ENCODE measurements at regions not wholly inside any gene's neighbourhood (a gene's known extent, or its start where the extent isn't known, plus 50 kb on each side); places are given as distances from the start of the nearest gene placed in this dataset.

DNA sequence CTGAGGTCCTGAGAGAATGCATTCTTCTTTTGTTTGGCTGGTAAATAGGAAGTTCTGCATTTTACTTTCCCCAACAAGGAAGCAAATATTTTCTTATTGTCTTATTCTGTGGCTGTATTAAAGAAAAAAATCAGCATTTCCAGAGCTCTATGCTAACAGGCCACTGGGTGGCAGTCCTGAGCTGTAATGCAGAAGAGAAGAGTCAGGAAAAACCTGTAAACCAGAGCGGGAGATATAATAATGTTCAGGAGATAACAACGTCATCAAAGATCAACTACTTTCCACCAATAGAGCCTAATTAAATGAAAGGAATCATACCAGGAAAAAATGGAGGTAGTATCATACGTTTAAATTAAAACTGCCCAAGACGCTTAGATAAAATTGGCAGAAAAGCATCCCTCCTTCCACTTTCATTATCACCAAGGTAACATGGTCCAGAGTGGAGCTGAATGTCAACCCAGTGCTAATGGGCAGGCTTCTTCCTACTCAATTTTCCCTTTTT, 55.6 kb upstream of the CARMIL1 start:
- no peak overlapping the region for H3K27ac ChIP-seq
- peak in 1 of 2 donors; percentile 76 for DNase-seq (ENCODE audit: low spot score in 2 of 2)
- peak overlapping the region; percentile 38 to 54 for H3K4me3 ChIP-seq
- no peaks in the 10 kb centered on the region for H3K4me1 ChIP-seq
- intact Hi-C loops (cut with DNase I): loop anchor here (1.0 to 2.0 kb wide), 4 partner anchors 56 to 495 kb away; partner anchors contain the start of gene CARMIL1
- H3K36me3 ChIP-seq: no peaks in the 10 kb centered on the region
- H3K9me3 ChIP-seq: no peaks in the 10 kb centered on the region
- TF ChIP-seq, protein P1, sequence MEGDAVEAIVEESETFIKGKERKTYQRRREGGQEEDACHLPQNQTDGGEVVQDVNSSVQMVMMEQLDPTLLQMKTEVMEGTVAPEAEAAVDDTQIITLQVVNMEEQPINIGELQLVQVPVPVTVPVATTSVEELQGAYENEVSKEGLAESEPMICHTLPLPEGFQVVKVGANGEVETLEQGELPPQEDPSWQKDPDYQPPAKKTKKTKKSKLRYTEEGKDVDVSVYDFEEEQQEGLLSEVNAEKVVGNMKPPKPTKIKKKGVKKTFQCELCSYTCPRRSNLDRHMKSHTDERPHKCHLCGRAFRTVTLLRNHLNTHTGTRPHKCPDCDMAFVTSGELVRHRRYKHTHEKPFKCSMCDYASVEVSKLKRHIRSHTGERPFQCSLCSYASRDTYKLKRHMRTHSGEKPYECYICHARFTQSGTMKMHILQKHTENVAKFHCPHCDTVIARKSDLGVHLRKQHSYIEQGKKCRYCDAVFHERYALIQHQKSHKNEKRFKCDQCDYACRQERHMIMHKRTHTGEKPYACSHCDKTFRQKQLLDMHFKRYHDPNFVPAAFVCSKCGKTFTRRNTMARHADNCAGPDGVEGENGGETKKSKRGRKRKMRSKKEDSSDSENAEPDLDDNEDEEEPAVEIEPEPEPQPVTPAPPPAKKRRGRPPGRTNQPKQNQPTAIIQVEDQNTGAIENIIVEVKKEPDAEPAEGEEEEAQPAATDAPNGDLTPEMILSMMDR (IDR thresholded peaks at IDR 0.05): peak; percentile 79 to 92 (median 81)
- no peaks in the 10 kb centered on the region for H3K27me3 ChIP-seq

DNA sequence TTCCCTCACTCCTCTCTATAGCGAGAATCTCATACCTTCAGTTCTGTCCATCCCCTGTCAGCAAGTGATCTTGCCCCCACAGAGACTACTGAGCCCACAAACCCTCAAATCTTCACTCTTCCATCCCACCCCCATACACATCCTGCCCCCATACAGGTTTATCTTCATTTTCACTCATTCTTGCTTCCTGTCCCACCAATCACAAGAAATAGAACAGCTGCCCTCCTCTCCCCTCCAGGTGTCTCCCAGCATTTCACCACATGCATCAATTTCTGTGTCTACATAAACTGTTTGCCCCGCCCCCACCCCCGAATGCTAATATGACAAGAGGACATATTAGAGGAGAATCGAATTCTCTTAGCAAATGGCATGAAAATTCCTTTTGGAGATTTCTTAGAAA, 54.9 kb upstream of the CARMIL1 start:
- Histone ChIP-seq H3K4me3 (no peak overlapping the region), H3K9me3 (no peaks in the 10 kb centered on the region), H3K4me1 (no peaks in the 10 kb centered on the region), H3K36me3 (no peaks in the 10 kb centered on the region), H3K27me3 (no peaks in the 10 kb centered on the region), H3K27ac (no peak overlapping the region)
- TF ChIP-seq, protein P1 (IDR thresholded peaks at IDR 0.05): no peak
- DNase-seq (ENCODE audit: low spot score in 2 of 2): no peak
- intact Hi-C loops (cut with DNase I): no loop called here

DNA sequence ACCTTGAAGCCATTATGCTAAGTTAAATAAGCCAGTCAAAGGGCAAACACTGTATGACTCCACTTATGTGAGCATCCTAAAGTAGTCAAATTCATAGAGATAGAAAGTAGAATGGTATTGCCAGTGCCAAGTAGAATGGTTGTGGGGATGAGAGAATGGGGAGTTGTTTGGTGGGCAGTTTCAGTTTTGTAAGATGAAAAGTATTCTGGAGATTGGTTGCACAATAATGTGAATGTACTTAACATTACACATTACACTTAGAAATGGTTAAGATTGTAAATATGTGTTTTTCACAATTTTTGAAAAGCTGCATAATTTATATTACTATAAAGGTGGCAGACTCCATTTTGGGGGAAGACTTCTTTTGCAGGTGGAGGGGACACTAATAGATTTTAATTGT, 51.3 kb upstream of the CARMIL1 start:
- intact Hi-C loops (cut with DNase I): no loop called here
- peaks cover 0 to 5% of the 10 kb centered on the region in 2 donors for H3K4me1 ChIP-seq
- H3K4me3 ChIP-seq: no peak overlapping the region
- H3K27me3 ChIP-seq: no peaks in the 10 kb centered on the region
- no peaks in the 10 kb centered on the region for H3K9me3 ChIP-seq
- TF ChIP-seq, protein P1 (IDR thresholded peaks at IDR 0.05): no peak
- H3K36me3 ChIP-seq: no peaks in the 10 kb centered on the region
- no peak for DNase-seq (ENCODE audit: low spot score in 2 of 2)
- no peak overlapping the region for H3K27ac ChIP-seq
